Activated CD4-positive, alpha-beta T cell treated with anti-CD3 and anti-CD28 coated beads for 4 hours (primary cell): ENCODE measurements at regions not wholly inside any gene's neighbourhood (a gene's known extent, or its start where the extent isn't known, plus 50 kb on each side); places are given as distances from the start of the nearest gene placed in this dataset.

ENCODE experiments used
- DNase-seq, 2 donors: peaks; one replicate each; pipeline ENCODE4 v3.0.0-alpha.2; 2020

DNA sequence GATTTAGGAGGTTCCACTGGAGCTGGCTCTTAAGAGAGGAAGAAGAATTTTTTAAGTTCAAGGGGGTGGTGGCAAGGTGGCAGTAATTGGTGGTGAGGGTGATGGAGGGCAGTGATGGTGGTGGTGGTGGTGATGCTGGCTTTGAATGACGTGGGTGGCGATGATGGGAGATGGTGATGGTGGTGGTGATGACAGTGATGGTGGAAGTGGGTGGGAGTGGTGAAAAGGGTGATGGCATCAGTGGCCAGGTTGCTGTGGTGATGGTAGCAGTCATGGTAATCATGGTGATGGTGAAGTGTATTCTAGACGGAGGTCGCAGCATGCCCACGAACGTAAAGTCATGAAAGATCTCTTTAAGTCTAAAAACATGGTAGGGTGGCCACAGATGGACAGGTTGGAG is 197.3 kb downstream of the PTEN start:
- DNase-seq = no peak

DNA sequence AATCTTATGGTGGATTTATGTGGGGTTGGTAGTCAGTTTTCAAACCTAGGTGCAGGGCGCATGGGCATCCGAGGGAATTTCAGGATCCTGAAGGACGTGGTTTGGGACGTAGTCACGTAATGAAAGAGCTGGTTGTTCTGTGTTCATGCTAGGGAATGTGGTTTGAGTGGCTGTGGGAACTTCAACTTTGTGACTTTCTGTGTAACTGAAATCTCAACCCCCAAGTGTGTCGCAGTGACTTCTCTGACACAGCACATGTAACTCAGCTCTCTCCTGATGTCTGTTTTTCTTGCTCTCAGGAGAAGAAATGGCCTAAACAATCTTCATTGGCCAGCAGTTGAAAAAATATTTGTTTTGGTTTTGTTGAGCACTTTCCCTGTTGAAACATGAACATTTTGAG is 199.0 kb downstream of the PTEN start:
- DNase-seq = no peak

DNA sequence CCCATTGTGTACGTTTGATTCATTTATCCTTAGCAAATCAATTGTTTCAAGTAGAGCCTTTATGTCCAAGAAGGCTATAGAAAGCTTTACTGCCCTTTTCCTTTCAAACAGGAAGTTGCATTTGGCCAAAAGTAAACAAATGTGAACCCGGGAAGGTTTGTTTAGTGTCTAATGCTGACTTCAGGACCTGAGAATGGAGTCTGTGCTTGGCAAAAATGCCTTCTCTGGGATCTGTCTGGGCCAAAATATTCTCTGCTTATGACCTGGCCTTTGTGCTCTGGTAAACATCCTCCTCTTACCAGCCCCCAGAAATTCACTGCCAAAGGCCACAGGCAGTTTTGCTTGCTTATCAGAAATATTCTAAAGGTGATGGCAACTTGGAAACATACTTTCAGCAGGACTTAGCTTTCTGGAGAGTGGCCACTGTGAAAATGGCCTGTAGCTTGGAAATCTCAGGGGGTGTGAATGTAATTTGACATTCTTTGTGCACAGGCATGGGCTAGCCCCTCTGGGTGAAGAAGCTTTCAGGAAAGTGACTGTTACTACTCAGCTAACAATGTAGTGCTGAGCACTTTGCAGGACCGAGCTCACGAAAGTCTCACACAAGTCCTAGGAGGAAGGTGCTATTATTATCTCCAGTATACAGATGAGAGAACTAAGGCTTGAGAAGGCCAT is 199.5 kb downstream of the PTEN start:
- DNase-seq = no peak

DNA sequence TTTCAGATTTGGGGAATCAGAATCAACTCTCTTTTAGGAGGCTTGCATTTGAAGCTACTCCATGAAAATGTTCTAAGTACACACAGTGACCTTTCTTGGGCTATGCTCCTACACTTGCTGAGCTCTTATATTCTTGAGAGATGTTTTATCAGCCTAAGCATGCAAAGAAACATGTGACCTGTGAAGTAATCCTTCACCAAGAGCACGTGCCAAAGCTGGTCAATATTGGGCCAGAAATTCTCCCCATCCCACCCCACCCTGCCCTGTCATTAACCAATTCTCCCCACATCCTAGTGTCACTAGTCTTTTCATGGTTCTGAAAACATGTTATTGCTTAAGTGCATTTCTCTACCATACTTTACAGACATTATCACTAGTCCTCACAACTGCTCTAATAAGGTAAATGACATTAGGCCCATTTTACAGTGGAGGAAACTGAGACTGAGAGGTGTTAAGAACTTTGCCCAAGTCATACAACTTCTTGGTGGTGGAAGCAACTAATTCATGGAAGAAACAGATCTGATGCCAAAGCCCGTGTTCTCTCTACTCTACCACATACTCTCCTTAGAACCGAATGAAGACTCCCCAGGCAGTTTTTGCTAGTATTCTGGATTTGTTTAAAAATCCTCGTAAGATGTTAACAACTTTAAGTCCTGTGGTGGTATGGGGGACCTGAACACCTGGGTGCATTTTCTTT is 200.6 kb downstream of the PTEN start:
- no peak for DNase-seq

DNA sequence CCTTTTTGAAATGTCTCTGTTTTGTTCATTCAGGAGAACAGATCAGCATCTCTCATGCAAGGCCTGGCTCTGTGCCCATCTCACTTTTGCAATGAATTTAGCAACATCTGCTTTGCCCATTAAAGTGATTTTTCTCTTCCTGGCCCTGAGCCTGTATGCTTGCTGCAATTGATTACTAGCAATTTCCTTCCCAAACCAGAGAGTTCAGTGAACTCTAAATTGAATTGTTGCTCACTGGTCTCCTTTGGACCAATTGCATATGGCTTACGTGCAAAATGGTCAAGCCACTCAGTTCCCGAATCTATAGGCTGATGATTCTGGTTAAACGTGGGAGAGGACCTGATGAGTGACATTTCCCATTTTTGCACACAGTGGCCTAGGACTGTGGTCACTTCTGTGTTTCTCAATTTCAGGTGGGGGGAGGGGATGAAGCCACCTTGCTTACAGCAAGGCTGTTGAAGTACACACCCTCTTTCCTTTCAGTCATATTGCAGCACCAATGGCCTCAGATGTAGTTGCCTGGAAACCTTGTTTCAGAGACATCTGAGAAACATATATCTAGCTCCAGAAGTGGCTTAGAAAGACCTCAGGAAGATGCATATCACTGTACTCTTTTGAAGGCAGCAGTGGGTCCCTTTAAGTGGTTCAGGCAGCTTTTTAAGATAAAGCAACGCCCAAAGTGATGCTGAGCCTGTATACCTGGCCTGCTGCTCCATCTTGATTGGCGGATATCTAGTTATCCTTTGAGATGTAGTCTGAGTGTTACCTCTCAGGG is 201.4 kb downstream of the PTEN start:
- no peak for DNase-seq

DNA sequence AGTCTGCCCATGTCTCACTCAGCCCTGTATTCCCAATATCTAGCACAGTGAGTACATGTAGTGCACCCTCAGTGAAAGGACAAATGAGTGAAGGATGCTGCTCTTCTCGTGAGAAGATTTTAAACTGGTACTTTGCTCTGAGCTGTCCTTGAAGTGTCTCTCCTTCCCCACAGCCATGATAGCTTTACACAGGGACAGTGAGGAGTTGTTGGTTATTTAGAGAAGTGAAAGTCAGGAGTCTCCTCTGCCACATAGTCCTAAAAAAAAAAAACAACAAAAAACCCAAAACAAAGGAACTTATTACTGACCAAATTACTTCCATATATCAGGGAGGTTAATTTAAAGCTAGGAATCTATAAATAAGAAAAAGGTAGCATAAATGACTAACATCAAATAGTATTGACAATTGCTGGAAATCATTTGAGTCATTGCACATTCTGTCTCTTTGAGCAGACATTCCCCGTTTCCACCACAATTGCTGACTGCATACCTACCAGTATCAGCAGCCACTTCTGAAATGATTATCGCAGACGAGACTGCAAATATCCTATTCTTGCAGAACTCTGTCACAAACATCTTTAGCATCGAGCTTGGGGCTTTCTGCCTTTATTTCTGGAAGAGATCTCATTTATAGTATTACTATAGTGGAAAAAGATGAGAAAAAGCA is 202.1 kb downstream of the PTEN start:
- no peak for DNase-seq

DNA sequence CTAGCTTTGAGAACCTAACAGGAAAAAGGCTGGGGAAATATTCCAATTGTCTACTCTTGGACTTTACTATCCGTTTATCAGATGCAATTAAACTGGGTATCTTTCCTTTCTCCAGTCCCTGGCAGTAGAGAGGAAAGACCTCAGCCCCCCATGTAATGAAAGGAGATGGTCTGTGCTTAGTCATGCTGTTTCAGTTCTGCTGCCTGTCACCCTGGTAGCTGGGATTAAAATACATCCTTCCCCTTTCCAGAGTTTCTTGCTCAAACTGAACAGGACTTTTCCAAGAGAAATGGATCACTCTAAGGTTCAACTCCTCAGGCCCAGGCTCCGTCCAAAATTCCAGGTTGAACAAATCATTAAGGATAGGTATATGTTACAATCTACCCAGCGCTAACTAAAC is 202.9 kb downstream of the PTEN start:
- no peak for DNase-seq

DNA sequence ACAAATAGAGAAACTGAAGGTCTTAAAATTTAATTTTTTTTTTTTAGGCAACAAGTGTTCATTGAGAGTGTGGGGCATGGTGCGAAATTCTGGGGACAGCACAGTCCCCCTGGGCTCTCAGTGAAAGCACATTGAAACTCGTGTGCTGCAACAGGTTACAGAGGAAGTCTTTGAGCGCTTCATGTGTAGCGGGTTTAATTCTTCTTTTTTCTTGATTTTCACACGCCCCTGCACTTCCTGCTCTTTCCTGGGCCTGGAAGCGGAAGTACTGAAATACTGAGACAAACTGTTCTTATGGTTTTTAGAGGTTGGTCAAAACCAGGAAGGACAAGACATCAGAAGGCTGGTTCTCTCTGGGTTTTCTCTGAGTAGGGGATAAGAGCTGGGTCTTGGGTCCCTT is 203.5 kb downstream of the PTEN start:
- DNase-seq = peak in 1 of 2 donors; percentile 12

DNA sequence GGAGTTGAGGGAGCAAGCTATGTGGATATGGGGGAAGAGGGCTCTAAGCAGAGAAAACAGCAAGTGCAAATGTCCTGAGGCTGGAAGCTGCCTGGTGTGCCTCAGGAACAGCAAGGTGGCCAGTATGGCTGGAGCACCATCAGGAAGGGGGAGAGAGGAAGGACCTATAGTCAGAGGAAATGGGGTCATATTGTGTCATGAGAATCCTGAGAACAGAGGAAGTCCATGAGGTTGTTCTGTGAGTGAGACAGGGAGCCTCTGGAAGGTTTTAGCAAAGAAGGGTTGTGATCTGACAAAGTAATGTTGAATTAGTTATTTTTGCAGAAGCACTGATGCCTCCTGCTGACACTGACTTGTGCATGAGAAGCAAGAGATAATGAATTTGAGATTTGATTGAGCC is 204.3 kb downstream of the PTEN start:
- DNase-seq = no peak

DNA sequence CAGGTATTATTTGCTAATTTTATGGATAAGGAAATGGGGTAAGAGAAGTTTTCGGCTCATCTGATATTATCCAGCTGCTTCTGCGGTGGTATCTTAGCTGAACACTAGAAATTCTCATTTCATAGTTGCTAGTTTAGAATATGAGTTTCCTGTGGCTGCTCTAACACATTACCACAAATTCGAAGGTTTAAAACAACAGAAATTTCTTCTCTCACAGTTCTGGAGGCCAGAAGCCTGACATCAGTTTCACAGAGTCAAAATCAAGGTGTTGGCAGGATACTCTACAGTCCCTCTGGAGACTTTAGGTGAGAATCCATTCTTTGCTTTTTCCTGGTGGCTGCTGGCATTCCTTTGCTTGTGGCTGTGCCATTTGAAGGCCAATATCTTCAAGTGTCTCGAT is 205.9 kb downstream of the PTEN start:
- DNase-seq = no peak

DNA sequence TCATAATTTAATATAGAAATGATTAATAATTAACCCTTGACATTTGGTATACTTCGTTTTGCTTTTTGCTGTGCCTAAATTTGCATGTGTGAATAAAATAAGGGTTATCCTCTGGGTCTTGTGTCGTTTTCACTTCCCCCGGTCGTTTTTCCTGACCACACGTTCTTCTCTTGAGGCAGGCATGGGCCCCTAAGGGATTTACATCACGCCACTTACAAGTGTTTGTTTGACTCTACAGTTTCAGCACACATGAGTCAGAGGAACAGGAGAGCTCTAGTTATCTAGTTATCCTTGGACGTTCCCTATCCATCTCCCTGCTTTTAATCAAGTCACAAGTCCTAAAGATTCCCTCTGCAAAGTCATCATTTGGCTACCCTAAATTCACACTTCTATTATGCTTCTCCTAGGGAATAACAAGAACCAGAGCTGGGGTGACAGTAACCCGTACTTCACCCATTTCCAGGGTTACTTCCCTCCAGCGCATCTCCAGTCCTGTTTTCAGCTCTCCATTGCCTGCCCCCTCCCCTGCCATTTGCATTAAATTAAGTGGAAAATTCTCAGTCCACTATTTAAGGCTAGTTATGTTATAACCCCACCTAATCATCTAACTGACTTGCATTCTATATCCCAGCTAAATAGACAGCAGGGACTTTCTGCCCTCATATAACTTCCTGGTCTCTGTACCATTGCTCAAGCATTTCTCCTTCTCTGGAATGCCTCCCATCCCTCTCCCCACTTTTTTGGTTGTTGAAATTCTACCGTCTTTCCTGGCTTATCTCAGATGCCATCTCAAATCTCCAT is 206.9 kb downstream of the PTEN start:
- no peak for DNase-seq

DNA sequence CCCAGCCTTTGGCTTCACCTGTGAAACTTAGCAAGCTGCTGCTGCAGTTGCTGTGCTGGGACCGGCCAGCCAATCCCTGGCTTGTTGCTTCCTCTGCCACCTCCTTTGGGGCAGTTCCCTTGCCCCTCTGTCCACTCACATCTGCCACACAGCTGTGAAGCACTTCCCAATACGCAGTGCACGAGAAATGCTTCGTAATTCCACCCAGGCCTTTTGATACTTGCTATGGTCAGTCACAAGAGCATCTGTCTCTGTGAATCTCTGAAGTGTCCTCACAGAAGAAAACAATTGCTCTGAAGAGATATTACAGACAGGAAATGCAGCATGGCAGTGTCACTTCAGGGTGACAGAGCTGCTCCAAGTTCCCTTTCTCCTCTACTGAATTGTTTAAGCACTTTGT is 208.5 kb downstream of the PTEN start:
- no peak for DNase-seq

DNA sequence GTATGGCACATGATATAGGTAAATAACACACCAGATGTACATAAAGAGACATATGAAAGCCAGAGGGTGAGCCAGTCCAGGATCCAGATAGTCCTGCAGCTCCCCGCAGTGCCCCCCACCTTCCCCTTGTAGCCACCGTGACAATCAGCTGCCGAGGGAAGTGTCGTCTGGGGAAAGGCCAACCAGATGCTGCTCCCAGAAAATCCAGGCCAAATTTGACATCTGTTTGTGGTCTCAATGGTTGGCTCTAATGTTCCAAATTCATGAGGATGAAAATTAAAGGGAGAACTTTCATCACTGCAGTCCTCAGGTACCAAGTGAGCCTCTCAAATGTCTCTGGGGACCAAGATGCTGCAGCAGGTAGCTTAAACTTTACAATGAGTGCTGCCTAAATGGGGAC is 210.3 kb downstream of the PTEN start:
- no peak for DNase-seq

DNA sequence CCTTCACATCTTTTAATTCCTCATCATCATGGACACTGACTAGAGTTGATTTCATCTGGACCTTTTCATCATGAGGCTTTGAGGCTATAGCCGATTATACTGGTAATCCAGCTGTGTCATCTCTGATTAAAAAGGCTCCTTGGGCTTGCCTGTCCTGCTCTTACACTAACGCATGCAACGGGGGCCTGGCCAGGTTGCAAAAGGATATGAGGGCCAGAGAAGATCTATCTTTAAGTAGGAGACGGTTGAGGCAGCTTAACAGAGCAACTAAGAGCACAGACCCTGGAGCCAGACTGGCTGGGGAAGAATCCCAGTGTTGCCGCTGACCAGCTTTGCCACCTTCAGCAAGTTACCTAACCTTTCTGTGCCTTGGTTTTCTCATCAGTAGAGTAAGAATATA is 211.5 kb downstream of the PTEN start:
- no peak for DNase-seq

DNA sequence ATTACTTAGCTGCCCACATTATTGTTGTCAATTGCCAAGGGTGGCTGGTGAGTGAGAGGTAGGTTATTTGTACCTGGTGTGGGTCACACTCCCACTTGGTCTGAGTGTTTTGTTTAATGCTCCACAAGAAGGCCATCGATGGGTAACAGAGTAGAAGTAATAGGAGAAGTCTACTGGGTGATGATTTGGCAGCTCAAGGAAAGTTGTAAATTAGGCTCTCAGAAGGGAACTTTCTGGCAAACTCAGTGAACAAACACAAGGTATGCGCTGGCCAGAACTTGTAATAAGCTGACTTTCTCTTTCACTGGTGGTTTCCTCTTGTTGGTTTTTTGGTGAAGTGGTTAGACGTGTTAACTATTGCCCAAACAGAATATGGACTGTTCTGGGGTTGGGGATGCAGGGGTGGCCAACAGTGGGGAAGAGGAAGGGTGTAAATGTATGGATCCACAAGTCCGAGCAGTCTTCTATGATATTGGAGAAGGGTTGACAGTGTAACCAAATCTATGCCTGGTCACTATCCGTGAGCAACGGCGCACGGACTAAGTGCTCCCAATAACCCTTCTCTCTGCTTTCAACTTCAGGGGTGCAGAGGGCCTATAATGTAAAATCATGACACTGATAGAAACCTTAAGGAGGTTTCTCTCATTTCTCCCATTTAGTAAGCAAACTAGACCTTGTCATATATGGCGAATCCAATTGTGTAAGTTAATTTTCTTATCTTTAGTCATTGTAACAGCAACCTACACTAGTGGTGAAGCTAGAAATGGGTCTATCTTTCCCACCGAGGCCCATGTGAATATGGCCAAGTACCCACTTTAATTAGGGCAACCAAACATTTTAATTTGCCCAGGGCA is 212.8 kb downstream of the PTEN start:
- DNase-seq = no peak

DNA sequence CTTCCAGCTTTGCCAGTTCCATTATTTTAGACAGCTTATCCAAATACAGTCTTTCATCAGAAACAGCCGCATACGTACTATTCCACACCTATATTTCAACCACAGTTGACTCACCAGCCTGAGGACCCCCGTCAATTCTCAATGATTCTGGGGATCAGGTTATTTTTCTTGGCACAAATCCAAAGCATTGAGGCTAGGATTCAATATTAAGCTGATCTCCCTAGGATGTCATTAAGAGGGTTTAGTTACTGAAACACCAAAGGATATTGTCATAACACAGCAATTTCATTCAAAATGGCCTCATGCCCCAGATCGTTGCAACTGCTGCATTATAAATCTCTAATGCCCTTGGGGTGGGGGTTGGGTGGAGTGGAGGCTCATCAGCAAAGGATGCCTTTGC is 214.6 kb downstream of the PTEN start:
- no peak for DNase-seq

DNA sequence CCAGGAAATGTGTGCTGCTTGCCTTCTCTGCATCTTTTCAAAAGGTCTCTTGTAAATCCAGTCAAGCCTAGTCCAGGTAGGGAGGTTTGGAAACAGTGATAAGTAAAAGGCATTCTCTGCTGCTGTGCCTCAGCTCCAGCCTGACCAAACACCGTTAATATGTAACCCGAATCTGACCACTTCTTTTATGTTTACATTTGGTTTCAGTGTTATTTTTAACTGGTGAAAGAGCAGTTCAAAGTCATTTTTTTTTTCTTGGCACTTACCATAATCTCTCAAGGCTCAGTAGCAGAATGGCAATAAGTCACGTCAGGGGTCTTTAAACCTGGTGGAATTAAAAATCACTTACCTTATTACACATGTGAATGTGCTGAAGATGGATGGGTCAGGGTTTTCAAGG is 216.8 kb downstream of the PTEN start:
- no peak for DNase-seq

DNA sequence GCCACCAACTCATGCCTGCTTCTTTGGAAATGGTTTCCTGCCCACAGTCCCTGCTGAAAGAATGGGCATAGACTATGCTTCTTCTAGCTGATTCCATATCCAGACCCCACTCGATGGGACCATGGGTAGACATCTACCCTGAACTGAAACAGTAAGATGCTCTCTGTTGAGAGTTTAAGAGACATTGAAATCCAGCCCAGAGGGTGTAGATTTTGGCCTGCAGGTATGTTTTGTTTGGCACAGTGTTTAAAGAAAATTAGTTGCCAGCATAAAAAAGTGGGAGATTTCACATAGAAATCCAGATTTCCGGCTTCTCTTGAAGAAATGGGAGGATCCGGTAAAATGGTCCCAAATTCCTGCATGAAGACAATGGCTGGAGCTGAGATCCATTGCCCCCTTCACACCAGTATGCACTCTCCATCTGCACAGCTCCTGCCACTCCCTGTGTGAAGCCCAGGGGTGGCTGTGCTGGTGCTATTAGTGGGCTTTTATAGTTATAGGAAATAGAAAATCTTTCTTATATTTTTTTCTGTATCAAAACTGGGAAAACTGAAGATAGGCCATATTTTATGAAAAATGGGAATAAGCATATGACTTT is 218.1 kb downstream of the PTEN start:
- DNase-seq = no peak

DNA sequence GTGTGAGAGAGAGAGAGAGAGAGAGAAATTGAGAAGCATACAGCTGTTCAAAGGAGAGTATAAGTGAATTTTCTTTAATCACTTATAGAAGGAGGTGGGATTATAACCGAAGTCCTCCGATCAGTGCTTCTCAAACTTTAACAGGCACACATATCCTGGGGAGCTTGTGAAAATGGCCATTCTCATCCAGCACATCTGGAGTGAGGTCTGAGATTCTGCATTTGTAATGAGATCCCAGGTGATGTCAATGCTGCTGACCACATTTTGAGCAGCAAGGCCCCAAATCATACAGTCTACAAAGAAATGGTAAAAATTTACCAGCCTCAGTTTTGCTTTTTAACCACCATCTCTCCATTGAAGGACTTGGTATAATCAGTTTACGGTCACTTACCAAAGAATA is 219.0 kb downstream of the PTEN start:
- DNase-seq = no peak

DNA sequence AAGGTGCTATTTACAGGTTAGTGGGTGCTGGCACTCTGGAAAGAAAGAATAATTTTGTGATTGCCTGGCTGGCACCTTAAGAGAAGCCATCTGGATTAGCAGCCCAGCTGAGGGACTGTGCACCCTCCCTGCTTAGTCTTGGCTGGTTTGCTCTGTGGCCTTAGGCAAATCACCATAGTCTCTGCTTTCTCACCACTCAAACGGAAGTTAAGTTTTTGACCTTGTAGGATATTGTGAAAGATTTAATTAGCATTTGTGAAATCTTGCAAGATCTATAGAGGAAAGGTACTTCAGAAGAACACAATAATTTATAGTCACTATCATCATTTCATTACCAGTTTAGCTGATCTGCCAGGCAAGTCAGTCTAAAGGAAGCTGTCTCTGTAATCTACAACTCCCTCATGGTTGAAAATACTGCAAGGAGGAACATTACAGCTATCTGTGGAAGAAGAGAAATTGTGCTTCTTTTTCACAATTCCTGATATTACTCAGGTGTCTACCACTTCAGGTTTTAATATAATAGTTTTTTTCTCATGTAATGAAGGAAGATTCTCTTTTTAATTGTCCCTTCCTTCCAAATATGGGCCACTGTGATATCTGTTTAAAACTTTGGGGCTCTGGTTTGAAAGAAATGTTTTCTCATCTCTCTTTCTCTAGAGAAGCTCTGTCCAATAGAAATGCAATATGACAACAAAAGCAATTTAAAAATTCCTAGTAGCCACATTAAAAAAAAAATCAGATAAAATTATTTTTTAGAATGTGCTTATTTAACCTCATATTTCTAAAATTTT is 219.6 kb downstream of the PTEN start:
- DNase-seq = no peak

DNA sequence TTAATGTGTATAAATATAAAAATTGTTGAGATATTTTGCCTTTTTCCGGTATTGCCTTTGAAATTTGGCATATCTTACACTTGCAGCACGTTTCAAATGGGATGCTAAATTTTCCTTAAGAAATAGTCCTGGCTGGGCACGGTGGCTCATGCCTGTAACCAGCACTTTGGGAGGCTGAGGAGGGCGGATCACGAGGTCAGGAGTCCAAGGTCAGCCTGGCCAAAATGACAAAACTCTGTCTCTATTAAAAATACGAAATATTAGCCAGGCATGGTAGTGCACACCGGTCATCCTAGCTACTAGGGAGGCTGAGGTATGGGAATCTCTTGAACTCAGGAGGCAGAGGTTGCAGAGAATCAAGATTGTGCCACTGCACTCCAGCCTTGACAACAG is 220.2 kb downstream of the PTEN start:
- DNase-seq = no peak
